AML-193 (cell line): ENCODE measurements at regions not wholly inside any gene's neighbourhood (a gene's known extent, or its start where the extent isn't known, plus 50 kb on each side); places are given as distances from the start of the nearest gene placed in this dataset.

Experiments used
- DNase-seq, 2 experiments: peaks; one replicate each; lab custom pipeline; 2025; lab: John Stamatoyannopoulos, UW

- DNase-seq: no peak
Observed at GRCh38 chr1:22245726-22246125, 102.8 kb upstream of the WNT4 start.

DNA sequence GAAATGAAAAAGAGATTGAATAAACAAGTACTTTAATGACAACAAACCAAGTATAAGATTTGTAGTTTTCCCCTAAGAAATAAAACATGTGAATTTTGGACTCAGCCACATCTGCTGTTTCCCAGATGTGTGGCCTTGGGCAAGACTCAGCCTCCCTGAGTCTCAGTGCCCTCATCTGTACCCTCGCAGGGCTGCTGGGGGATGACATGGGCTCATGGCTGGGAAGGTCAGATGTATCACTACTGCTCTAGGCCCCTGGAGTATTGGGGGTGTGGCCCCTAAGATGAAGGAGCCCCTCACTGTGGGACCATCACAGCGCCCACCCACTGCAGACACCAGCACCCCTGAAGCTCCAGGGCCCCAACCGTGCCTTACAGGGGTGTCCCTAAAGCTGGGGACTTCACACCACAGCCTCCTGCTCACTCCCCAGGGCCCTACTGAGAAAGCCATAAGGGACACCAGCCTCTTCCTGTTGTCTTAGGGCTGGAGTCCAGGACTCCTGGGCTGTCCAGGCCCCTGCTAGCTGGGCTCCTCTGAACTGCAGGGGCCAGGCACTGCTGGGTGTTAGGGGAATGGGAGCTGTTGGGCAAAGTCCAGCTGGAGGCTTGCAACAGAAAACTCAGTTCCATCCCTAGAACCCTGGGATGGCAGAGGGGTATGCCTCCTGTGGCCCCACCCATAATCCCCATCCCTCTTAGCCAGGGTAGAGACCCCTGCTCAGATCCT lies 104.0 kb upstream of the WNT4 start:
- DNase-seq: no peak

GRCh38 chr1:22247527-22248245 lies 104.8 kb upstream of the WNT4 start:
- no peak for DNase-seq

DNA sequence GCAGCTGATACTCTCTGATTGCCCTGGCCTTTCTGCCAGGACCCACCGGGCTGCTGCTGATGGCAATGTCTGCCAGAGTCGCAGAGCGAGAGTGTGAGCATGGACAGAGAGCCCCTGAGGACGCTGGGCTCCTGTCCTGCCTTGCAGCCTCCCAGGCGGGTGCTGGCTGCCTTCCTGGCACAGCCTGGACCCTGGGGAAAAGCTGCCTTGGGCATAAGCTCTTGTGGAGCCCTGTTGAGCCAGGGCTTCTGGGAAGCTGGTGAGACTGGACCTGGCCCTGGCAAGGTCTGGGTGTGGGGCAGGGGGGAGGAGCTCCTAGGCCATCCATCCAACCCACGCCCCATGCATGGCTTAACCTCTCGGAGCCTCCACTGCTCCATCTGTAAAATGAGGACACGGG lies 105.8 kb upstream of the WNT4 start:
- no peak for DNase-seq

DNA sequence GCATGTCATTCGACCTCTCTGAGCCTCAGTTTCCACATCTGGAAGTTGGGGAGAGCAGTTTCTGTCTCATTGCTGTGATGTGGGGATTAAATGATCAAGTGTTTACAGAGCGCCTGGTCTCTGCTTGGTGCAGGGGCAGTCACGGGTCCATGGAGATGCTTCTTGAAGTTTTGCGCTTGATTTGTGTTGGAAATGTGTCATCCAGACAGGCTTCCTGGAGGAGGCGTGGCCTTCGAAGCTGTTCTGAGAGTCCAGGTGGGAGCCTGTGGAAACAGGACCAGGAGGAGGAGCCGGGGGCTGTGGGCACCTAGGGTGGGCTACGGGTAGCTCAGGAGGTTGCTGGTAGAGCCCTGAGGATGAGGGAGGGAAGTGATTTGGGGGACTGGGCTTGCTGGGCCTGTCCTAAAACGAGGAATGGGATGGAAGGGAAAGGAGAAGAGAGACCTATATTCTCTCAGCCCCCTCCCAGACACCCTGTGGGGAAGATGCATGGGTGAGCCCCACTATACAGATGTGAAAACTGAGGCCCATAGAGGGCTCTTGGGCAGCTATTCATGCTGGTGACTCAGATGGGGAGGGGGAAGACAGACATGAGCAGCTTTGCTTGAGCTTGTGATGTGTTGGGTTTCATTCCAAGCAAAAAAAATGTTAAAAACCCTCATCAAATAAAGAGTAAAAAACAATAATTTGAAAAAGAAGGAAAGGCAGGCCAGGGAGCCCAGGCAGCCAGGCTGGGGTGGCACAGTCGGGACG lies 107.2 kb upstream of the WNT4 start:
- no peak for DNase-seq

GRCh38 chr1:22250724-22251123 lies 107.8 kb upstream of the WNT4 start:
- DNase-seq: no peak

- no peak for DNase-seq
Observed at GRCh38 chr1:22252251-22252650, 109.4 kb upstream of the WNT4 start.

DNA sequence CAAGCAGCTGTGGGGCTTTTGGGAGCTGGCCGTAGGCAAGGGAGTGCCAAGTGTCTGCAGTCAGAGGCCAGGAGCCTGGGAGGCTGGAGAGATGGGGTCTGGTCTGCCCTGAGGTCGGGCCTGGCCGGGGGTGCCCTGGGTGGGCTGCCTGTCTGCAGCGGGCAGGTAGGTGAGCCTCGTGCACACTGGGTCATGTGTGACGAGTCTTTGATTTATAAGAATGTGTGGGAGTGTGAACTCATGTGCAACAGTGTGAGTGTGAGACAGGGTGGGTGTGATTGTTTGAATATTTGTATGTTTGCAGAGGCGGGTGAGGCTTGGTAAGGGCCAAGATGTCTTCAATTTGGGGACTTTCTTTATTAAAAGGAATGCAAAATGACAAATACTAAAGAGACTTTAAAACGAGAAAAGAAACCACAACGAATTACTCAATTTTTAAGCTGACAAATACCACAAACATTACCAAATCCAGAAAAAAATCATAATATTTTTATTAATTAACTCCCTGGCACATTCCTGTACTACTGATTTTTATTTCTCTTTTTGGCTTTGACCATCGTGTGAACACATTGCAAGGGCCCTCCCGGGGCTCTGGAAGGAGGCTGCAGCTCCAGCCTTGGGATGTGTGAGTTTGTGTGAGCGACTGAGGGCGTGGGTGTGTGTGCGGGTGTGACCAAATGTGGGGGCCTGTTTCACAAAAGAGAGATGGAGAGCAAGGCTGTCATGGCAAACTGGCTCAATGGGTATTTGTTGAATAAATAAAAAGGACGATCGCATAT lies 110.3 kb upstream of the WNT4 start:
- no peak for DNase-seq

DNA sequence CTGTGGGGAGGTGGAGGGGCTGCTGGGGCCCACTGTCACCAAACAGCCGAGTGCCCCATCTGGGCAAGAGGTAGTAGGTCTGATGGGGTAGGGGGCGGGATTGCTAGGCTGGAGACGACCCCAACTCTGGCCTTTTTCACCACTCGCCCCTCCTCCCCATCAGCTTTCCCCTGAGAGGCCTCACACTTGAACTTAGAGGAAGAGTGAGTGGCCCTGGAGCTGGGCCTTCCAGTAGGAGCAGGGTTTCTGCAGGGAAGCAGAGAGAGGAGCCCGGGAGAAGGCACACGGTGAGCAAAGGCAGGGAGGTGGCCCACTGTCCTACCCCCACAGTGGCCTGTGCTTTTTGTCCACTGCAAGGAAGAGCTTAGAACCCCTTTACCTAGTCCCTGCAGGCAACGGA lies 111.9 kb upstream of the WNT4 start:
- no peak for DNase-seq

DNA sequence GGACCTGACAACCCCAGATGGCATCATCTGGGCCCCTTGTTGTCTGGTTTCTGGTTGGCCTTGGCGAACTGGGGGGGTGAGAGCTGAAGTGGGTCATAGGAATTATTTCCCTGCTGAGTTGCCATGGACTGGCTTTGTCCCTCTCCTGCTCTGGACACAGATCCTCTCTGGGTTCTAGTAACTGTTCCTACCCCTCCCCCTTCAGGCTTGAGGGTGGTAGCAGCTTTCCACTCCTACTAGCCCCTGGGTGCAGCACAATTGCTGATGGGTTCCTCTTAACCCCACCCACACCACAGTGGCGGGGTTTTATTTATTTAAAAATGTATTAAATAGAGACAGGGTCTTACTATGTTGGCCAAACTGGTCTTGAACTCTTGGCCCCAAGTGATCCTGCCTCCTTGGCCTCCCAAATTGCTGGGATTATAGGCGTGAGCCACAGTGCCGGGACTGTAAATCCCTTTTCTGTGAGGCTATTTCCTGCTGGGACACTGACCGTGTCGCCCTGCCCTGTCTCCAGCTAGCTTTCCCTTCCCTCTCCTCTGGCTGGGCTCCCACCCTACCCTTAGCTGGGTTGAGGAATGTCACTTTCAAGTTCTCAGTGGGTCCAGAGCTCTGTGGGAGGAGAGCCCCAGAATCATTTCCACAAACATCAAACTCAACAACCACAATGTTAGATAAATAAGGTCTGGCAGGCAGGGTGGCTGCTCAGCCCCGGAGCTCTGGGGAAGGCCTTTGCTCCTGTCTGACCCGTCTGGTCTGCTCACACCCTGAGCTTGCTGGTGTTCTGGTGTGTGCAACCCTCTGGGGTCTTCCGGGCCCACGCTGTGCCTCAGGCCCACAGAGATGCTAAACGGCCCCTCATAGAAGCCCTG lies 112.7 kb upstream of the WNT4 start:
- DNase-seq: no peak

DNA sequence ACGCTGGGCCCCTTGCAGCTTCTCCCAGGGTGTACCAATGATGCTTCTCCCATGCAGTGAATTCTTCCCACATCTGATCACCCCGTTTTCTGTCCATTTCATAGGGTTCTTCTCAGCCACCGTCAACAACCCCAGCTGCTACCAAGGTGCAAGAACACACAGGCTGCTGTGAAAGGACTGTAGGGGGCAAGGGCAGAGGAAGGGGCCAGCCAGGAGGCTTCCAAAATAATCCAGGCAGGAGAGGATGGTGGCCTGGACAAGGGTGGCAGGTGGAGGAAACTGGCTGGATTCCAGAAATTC lies 113.3 kb upstream of the WNT4 start:
- no peak for DNase-seq

GRCh38 chr1:22257290-22258275 lies 114.7 kb upstream of the WNT4 start:
- no peak for DNase-seq

DNA sequence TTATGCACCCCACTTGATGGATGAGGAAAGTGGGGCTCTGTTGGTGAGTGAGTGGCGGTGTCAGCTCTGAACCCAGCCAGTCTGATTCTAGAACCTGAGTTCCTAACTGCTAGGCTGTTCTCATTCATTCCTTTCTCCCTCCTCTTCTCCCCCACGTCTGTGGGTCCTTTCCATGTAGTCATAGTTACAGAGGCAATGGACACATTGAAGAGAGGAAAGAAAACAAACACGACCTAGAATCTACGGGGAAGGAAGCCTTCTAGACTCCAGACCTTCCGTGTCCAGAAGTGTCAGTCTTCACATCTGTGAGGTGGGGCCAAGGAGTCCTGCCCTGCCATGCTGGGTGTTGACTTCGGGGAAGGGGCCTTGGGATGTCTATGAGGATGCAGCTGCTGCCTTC lies 115.8 kb upstream of the WNT4 start:
- no peak for DNase-seq

DNA sequence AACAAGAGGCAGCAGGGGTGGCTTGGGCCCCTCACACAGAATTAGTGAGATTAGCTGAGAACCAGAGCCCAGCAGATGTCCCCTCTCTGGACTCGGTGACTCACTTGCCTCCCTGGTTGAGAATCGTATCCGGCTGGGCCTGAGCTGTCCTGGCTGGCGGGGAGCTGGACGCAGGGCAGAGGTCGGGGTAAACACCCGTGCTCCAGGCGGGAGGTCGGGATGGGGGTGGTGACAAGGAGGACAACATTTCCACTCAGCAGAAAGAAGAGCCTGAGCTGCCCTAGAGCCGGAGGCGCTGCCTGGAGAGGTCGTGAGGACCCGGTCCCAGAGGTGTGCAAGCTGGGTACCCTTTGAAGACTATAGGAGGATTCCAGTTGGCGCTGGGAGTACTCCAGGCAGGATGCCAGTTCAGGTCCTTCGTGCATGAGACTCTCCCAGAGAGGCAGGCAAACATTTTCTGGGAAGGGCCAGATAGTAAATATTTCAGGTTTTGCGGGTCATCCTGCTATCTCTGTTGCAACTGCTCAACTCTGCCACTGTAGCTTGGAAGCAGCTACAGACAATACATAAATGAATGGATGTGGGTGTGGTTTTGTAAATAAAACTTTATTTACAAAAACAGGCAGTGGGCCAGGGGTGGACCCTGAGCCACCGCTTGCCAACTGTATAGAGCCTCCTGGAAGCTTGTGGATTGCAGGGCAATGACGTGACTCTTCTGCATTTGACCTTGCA lies 116.8 kb upstream of the WNT4 start:
- no peak for DNase-seq

DNA sequence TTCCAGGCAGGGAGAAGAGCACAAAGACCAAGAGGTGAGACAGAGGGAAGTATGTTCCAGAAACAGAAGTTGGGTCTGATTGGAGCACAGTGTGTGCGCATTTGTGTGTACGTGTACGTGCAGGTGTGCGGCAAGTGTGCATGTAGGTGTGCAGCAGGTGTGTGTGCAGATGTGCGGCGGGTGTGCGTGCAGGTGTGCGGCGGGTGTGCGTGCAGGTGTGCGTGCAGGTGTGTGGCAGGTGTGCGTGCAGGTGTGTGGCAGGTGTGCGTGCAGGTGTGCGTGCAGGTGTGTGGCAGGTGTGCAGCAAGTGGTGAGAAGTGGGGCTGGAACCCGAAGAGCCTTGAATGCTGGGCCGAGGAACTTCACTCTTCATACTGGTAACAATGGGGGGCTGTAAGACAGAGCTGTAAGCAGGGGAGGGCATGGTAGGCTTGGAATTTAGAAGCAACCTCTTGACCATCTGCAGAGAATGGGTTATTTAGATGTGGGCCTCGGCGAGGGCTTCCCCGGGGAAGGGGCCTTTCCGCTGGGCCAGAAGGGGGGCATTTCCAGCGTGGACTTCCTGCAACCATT lies 118.0 kb upstream of the WNT4 start:
- no peak for DNase-seq

GRCh38 chr1:22261580-22261979 lies 118.7 kb upstream of the WNT4 start:
- DNase-seq: no peak

DNA sequence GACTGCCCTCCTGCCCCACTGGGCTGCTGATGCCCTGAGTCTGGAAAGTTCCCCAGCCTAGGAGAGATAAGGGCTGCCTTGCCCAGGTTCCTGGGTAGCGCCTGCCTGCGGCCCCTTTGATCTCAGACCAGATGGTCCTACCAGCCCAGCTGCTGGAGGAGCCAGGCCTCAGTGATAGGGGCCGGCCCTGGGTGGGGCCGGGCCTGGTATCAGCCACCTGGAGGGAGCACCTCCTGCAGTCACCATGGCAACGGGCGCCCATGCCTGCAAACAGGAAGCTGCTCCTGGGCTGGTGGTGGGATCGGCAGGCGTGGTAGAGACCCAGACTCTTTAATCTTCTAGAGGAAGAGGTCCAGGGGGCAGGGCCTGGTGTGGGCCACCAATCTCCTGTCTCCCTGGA lies 119.7 kb upstream of the WNT4 start:
- DNase-seq: no peak

DNA sequence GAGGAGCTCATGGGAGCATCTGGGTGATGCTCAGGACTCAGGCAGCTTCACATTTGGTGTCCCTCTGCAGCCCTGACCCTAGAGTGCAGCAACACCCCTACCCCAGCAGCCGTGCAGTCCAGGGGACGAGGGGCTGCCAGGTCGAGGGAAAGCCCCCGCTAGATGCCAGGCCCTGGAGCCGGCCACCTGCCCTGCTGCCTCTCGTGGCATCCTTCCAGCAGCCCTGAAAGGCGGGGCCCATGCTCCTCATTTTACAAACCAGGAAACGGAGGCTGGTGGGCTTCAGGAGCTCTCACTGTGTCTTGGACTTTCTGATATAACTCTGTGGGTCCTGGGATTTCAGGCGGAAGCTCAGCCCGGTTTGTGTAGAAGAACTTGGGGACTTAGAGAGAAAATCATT lies 120.5 kb upstream of the WNT4 start:
- no peak for DNase-seq
